Loucy (cell line): ENCODE measurements at regions not wholly inside any gene's neighbourhood (a gene's known extent, or its start where the extent isn't known, plus 50 kb on each side); places are given as distances from the start of the nearest gene placed in this dataset.

Source experiments
- H2AFZ ChIP-seq: fragments of 200-600 bp; sonication (generic); 2 replicates; pipeline ENCODE4 v1.6.0; 2016; ENCODE audit warnings: antibody characterized with exemption, mild to moderate bottlenecking, low read length, moderate library complexity
- H3F3A ChIP-seq: fragments of 200-600 bp; 2 replicates; pipeline ENCODE4 v1.6.0; 2016; ENCODE audit warnings: antibody characterized with exemption, low read depth, mild to moderate bottlenecking
- H3K27me3 ChIP-seq: fragments of 200-600 bp; sonication (generic); 2 replicates; pipeline ENCODE4 v1.6.1; 2014; ENCODE audit warnings: low read length, mild to moderate bottlenecking; ENCODE audit not compliant: insufficient read depth, poor library complexity, severe bottlenecking
- H3K36me3 ChIP-seq: fragments of 200-600 bp; sonication (generic); 2 replicates; pipeline ENCODE4 v1.6.1; 2016; ENCODE audit warnings: low read length; ENCODE audit not compliant: insufficient read depth
- H3K4me1 ChIP-seq: fragments of 200-600 bp; sonication (generic); 2 replicates; pipeline ENCODE4 v1.5.1; 2014; ENCODE audit warnings: low read length, mild to moderate bottlenecking; ENCODE audit not compliant: insufficient read depth, poor library complexity, severe bottlenecking
- H3K4me2 ChIP-seq: fragments of 200-600 bp; sonication (generic); 2 replicates; pipeline ENCODE4 v1.6.0; 2014; ENCODE audit warnings: antibody characterized with exemption, low read length, low read depth, mild to moderate bottlenecking; ENCODE audit not compliant: poor library complexity, severe bottlenecking
- H3K4me3 ChIP-seq: fragments of 200-600 bp; sonication (generic); 2 replicates; pipeline ENCODE4 v1.5.1; 2014; ENCODE audit warnings: low read length, mild to moderate bottlenecking, mixed read lengths; ENCODE audit not compliant: poor library complexity, severe bottlenecking
- H3K79me2 ChIP-seq: fragments of 200-600 bp; sonication (generic); 2 replicates; pipeline ENCODE4 v1.6.1; 2014; ENCODE audit warnings: low read length; ENCODE audit not compliant: insufficient read depth
- H3K9ac ChIP-seq: fragments of 200-600 bp; sonication (generic); 2 replicates; pipeline ENCODE4 v1.6.0; 2014; ENCODE audit warnings: mild to moderate bottlenecking, low read depth, low read length, moderate library complexity; ENCODE audit not compliant: poor library complexity, severe bottlenecking
- H3K9me2 ChIP-seq: fragments of 200-600 bp; sonication (generic); replicated peaks from 2 replicates; pipeline ENCODE4 v1.6.1; 2016; ENCODE audit warnings: low read depth, low read length, mixed read lengths
- H3K9me3 ChIP-seq: fragments of 200-600 bp; sonication (generic); 2 replicates; pipeline ENCODE4 v1.6.1; 2014; ENCODE audit warnings: mild to moderate bottlenecking, antibody characterized with exemption, low read length, low read depth; ENCODE audit not compliant: insufficient read depth
- H4K20me1 ChIP-seq: fragments of 200-600 bp; sonication (generic); 2 replicates; pipeline ENCODE4 v1.6.0; 2014; ENCODE audit warnings: antibody characterized with exemption, low read length, mild to moderate bottlenecking; ENCODE audit not compliant: insufficient read depth, poor library complexity, severe bottlenecking
- EZH2phosphoT487 ChIP-seq: fragments of 200-600 bp; IDR thresholded peaks from 2 replicates; pipeline ENCODE4 v1.6.1; 2018; ENCODE audit warnings: antibody characterized with exemption, mild to moderate bottlenecking, moderate library complexity, borderline replicate concordance
- TF ChIP-seq, protein P1 (sequence below): fragments of 200-600 bp; sonication (generic); conservative IDR thresholded peaks from 2 replicates; pipeline ENCODE4 v1.5.1; 2014; ENCODE audit warnings: mild to moderate bottlenecking, antibody characterized with exemption, low read length

DNA sequence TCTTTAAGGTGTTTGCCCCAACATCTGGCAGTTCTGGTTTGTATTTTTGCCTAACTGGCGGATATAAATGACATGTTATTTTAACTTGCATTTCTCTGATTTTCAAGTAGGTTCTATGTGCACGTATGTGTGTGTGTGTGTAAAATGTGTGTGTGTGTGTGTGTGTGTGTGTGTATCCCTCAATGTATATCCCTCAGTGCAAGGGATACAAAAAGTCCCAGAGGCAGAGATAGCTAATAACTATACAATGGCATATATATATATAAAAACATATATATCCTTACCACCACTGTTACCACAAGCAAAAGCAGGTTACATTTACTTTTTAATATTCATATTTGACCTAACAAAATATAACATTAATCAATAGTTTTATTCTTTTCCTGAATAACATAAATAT, 95.0 kb upstream of the NR5A2 start:
- Histone ChIP-seq H3K4me2 (peak overlapping the region; percentile 23), H3K9me3 (no peaks in the 10 kb centered on the region), H3K4me3 (peak overlapping the region; percentile 15), H3K36me3 (no peaks in the 10 kb centered on the region), H2AFZ (peak overlapping the region; percentile 88; the same call in 1 of the 2 replicates), H3K9ac (no peak overlapping the region), H3K9me2 (no peaks in the 10 kb centered on the region), H3K4me1 (peaks cover 4% of the 10 kb centered on the region), H3F3A (no peaks in the 10 kb centered on the region), H3K27me3 (no peaks in the 10 kb centered on the region), H4K20me1 (no peaks in the 10 kb centered on the region), H3K79me2 (no peaks in the 10 kb centered on the region)
- TF ChIP-seq, protein P1, sequence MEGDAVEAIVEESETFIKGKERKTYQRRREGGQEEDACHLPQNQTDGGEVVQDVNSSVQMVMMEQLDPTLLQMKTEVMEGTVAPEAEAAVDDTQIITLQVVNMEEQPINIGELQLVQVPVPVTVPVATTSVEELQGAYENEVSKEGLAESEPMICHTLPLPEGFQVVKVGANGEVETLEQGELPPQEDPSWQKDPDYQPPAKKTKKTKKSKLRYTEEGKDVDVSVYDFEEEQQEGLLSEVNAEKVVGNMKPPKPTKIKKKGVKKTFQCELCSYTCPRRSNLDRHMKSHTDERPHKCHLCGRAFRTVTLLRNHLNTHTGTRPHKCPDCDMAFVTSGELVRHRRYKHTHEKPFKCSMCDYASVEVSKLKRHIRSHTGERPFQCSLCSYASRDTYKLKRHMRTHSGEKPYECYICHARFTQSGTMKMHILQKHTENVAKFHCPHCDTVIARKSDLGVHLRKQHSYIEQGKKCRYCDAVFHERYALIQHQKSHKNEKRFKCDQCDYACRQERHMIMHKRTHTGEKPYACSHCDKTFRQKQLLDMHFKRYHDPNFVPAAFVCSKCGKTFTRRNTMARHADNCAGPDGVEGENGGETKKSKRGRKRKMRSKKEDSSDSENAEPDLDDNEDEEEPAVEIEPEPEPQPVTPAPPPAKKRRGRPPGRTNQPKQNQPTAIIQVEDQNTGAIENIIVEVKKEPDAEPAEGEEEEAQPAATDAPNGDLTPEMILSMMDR = no peak
- TF ChIP-seq EZH2phosphoT487 = no peak

DNA sequence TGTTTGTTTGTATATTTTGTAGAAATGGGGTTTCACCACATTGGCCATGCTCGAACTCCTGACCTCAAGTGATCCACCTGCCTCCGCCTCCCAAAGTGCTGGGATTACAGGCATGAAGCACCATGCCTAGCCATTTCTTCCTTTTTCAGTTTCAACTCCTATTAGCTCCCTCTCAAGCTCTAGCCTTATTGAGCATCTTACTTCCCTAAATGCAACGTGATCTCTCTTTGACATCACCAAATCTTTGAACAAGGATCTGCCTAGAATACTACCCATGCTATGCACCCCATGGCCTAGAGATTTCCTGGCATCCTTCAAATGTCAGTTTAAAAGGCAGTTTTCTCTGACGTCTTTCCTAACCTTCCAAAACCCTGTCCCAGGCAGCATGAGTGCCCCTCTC, 91.1 kb upstream of the NR5A2 start:
- Histone ChIP-seq H3K9ac (no peak overlapping the region), H3K4me1 (peaks cover 4% of the 10 kb centered on the region), H3K36me3 (no peaks in the 10 kb centered on the region), H3F3A (no peaks in the 10 kb centered on the region), H3K9me3 (no peaks in the 10 kb centered on the region), H2AFZ (no peak overlapping the region), H3K9me2 (no peaks in the 10 kb centered on the region), H3K4me3 (no peak overlapping the region), H3K27me3 (peaks cover 19% of the 10 kb centered on the region), H4K20me1 (no peaks in the 10 kb centered on the region), H3K4me2 (no peak overlapping the region), H3K79me2 (no peaks in the 10 kb centered on the region)
- TF ChIP-seq EZH2phosphoT487 = no peak
- TF ChIP-seq, protein P1 = no peak

DNA sequence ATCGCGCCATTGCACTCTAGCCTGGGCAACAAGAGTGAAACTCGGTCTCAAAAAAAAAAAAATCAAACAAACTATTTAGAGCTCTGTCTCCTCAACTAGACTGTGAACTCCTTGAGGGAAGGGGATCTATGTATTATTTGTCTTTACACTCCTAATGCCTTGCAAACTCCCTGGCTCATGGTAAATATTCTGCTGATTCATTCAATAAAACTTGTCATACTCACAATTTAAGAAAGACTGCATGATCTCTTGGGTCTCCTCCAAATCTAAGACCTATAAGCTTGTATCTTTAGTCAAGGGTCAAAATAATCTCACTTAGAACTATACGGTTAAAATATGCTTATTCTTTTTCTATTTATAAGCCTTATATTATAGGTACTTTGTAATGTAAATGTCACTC, 90.3 kb upstream of the NR5A2 start:
- Histone ChIP-seq H3K4me3 (no peak overlapping the region), H2AFZ (no peak overlapping the region), H3K4me1 (peaks cover under 1% of the 10 kb centered on the region), H4K20me1 (no peaks in the 10 kb centered on the region), H3K9ac (no peak overlapping the region), H3K36me3 (no peaks in the 10 kb centered on the region), H3K27me3 (peaks cover 19% of the 10 kb centered on the region), H3K4me2 (no peak overlapping the region), H3K9me3 (no peaks in the 10 kb centered on the region), H3F3A (no peaks in the 10 kb centered on the region), H3K79me2 (no peaks in the 10 kb centered on the region), H3K9me2 (no peaks in the 10 kb centered on the region)
- no peak for TF ChIP-seq EZH2phosphoT487
- TF ChIP-seq, protein P1 = no peak
